ENCODE measurements at regions not wholly inside any gene's neighbourhood (a gene's known extent, or its start where the extent isn't known, plus 50 kb on each side); places are given as distances from the start of the nearest gene placed in this dataset.
A peak's percentile ranks its signal among the peaks of the same experiment; 100 is the strongest.
"Not testable (repeated sequence)": the region's sequence is repeated elsewhere in the genome, so short reads cannot be mapped to it uniquely, and the experiment has no call there.

DNA sequence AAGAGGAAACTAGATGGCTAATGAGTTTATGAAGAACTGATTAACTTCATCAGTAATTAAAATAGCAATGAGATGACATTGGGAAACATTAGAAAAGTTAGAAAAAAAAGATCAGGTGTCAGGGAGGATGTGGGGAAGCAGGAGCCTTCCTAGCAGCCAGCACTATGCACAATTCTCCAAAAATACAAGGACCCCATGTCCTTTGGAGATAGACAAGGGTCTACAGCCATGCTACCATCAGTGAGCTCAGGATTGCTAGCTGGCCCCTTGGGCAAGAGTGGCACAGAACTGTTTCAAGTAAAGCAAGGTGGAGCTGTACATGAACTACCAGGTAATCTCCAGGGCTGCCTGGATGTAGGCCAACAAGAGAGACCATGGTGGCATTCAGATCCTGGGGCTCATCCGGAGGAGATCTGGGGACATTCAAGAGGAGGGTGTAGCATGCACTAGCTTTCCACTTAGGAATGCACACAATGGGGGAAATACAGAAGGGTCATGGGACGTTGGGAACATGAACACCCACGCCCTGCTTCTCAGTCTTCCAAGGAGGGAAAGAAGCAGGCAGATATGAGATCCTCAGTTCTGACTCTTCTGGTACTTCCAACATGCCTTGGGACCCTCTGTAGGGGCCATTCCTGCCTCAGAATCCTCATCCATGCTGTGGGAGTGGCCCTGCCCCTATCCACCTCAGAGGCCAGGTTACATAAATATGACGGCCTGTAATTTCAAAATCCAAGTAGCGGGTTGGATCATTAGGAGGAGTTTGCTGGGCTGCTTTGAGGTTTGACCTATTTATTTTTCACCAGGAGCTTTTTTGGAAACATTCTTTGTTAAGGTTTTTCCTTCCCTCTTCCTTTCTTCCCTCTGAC is 82.2 kb upstream of the HABP2 start:
- no peak for DNase-seq

- DNase-seq: no peak
These were observed 81.4 kb upstream of the HABP2 start for GRCh38 chr10:113471241-113471996.

DNA sequence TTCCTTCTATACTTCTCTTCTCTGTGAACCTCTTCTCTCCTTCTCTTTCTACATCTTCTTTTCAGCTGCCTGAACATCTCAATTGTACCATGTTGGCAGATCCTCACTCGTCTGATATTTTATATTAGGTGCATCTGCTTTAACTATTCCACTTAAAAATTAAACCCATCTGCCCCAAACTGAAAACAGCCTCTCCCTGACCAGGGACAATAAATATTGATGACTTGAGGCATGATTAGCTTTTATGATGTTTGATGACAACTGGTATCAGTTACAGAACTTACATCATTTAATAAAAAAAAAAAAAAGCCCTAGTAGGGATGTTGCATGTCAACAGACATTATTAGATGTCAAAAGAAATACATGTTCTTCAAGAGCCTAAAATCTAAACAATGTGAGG is 79.8 kb upstream of the HABP2 start:
- DNase-seq: no peak

GRCh38 chr10:113473851-113474250 is 79.0 kb upstream of the HABP2 start:
- DNase-seq: peak; percentile 90

DNA sequence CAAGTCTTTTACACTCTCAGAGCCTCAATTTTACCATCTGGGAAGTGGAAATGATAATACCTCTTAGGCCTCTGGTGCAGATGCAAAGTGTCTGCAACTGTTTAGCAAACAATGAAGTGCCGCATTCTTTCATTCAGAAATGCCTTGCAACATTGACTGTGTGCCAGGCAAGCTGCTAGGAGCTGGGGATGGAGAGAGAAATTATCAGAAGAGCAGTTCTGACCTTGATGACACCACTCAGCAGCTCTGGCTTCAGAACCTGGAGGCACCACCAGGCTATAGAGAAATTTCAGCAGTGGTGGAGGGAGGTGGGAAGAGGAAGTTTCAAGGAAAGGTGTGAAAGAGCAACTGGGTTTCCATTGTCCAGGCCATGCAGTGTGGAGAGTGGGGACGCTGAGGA is 78.1 kb upstream of the HABP2 start:
- peak; percentile 74 for DNase-seq

DNA sequence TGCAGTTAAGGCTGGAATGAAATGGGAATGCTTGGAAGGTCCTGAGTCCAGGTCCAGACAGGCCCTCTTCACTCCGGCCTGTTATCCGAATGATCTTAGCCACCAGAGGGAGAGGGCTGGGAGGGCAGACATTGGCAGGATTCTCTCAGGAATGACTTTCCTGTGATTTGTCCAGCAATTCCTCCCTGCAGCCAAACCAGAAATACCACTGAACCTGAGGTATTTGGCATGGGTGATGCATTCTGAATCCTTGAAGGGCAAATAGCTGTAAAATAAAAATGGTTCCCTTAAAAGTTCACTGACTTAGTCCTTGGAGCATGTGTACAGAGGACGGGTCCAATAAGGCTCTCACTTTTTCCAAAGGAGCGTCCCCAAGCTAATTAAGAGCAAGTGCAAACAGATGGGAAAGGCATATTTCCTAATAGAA is 77.5 kb upstream of the HABP2 start:
- peak; percentile 95 for DNase-seq

DNA sequence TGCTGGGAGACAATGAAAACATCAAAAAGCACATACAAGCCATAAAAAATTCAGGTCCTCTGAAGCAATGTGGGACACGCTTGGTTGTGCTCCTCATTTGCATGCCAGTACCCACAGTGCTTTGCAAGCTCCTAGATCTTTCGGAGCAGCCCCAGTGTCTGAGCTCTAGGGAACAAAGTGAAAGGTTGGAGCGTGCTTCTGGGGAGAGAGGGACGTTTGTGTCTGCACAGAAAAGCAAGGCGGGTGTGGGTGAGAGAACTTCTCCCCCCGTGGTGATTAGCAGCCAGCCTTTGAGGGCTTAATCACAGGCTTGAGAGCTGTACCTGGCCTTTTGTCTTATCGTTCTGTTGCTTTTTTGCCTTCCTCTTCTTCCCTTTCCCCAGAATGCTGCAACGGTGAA is 76.7 kb upstream of the HABP2 start:
- DNase-seq: no peak

DNA sequence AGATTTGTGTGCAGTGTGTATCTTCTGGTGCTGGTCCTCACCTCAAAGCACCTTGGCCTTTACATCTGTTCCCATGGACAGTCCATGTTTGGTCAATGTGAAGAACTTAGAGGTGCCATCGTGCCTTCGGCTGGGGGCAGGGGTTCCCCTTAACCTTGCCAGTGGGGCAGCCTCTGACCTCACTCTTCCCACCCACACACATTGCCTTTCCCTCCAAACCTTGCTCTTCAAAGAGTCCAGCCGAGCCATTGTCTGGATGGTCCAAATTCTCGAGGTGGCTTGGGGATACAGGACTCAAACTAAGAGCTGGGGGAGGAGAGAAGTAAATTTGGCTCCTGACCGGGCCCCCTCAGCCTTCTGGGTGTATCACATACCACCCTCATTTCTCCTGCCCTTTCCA is 76.2 kb upstream of the HABP2 start:
- no peak for DNase-seq

DNA sequence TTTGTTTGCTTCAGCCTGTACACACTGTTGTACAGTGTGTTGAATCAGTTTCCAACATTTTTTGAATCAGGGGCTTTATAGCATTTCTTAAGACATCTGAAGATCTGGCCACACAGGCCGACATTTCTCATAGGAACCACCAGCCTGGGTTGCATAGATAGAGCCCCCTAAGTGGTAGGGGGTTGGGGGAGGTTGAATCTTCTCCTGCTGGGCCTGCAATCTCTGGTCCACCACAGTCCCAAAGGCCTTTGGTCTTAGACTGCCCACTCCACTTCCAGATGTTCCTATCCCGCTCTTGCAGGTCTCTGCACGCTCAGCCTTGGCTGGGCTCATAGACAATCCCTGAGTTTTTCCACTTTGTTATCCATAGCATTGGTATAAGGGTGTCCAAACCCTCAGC is 75.4 kb upstream of the HABP2 start:
- DNase-seq: no peak

- no peak for DNase-seq
These were observed 73.3 kb upstream of the HABP2 start for GRCh38 chr10:113479346-113480080.

DNA sequence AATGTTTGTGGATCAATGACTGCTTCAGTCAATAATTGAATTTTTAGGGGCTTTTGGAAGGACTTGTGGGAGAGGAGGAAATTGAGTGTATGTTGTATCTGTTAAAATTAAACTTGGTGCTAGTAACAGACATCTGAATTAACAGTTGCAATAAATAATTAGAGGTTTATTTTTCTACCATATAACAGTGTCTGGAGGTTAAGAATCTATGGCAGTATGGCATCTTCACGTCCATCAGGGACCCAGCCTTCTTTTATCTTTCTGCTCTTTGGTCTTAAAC is 72.8 kb upstream of the HABP2 start:
- no peak for DNase-seq

- no peak for DNase-seq
These were observed 71.9 kb upstream of the HABP2 start for GRCh38 chr10:113480851-113481502.

GRCh38 chr10:113484487-113484886 is 68.4 kb upstream of the HABP2 start:
- no peak for DNase-seq

DNA sequence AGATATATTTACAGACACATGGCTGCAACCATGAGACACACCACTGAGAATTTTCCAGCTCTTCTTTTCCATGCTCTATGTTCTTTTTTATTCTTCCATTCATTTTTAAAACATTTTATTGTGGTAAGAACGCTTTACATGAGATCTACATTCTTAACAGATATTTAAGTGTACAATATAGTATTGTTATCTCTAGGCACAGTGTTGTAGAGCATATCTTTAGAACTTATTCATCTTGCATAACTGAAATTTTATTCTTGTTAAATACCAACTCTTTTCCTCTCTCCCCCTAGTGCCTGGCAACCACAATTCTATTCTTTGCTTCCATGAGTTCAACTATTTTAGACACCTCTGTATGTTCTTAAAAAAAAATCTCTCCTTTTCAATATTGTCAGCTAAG is 67.1 kb upstream of the HABP2 start:
- peak; percentile 59 for DNase-seq

GRCh38 chr10:113486531-113486930 is 66.3 kb upstream of the HABP2 start:
- no peak for DNase-seq

GRCh38 chr10:113487154-113487553 is 65.7 kb upstream of the HABP2 start:
- DNase-seq: no peak

DNA sequence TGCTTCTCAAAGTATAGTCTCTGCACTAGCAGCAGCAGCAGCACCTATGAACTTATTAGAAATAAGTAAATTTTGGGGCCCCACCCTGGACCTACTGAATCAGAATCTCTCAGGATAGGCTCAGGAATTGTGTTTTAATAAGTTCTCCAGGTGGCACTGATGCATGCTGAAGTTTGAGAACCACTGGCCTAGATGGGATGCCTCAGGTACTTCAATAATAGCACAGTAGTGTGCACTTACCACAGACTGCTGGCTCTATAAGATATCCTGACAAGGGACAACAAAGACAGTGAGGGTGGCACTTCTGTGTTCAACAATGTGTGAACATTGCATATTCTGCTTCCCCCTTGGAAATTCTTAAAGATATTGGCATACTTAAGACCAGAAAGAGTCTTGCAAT is 64.7 kb upstream of the HABP2 start:
- no peak for DNase-seq

DNA sequence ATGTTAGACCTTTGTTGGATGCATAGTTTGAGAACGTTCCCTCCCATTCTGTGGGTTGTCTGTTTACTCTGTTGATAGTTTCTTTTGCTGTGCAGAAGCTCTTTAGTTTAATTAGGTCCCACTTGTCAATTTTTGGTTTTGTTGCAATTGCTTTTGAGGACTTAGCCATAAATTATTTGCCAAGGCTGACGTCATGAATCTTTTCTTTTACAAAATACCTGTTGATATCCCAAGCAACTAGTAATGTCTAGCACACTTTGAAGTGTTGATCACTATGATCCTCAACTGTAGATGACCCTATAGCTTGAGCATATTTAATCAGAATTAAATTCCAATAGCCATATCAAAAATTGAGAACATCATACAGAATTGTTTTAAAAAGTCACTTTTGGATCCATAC is 63.3 kb upstream of the HABP2 start:
- not testable (repeated sequence) for DNase-seq

DNA sequence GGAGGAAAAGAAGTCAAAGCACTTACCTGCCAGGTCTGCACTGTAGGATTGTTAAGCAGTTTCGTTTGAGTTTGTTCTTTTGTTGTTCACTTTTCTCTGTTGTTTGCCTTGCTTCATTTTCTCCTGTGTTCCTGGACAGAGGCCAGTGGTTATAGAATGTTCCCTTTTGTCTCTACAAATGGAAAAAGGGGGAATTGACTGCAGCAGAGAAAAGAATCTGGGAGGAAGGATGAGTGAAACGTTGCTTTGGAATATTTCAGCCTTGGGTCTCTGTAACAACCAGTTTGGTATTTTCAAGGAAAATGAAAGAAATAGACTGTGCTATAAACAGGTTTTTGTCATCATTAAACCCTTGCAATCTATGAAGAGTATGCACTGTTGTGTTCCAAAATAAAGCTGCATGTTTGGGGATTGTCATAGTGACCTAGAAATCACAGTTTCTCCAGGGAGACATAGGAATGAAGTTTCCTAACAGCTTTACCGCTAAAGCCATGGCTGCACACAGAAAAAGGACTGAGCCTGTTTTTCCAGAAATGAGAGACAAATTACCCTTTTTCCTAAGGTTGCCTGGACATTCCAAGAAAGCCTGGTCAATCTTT is 60.8 kb upstream of the HABP2 start:
- peak; percentile 71 for DNase-seq

- DNase-seq: peak; percentile 77
These were observed 59.7 kb upstream of the HABP2 start for GRCh38 chr10:113493195-113493594.

DNA sequence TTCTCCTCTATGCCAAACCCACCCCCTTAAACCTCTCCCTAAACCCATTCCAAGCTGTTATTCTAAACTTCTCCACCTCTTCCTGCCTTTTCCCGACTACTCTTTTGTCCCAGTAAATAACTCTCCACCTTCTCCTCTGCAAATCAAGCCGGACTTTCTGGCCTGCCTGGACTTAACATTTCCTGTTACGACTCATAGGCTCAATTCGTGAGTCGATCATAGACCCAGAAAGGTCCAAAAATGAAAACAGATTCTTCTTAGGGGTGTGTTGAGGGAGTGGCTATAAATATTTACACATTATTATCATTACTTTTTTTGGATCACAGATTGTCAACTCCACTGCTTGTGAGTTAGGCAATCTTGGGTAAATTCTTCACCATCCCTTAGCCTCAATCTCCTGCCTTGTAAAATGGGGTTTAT is 59.0 kb upstream of the HABP2 start:
- DNase-seq: peak; percentile 67

- no peak for DNase-seq
These were observed 58.1 kb upstream of the HABP2 start for GRCh38 chr10:113494761-113495160.

DNA sequence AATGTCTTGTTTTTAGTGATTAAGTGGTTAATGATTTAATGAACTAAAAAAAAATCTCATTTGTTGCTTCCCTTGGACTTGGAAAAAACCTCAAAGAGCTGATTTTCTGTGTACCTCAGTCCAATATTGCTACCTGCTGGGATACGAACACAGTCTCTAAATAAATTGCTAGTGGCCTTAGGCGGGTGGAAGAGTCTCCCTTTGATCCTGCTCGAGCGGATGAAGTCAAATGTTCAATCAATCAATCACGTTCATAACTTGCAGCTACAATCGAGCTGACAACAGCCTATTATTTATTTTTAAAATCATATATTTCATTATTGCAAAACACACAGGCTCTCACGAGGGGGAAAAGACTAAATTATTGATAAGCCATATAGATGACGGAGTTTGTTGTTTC is 57.3 kb upstream of the HABP2 start:
- DNase-seq: no peak

Measured in fibroblast of skin of right biceps (primary cell).